Endothelial cell of umbilical vein (primary cell): ENCODE measurements at regions not wholly inside any gene's neighbourhood (a gene's known extent, or its start where the extent isn't known, plus 50 kb on each side); places are given as distances from the start of the nearest gene placed in this dataset.

Experiments used
- EZH2 ChIP-seq: IDR thresholded peaks from 2 replicates; pipeline ENCODE4 v1.6.1; 2012; ENCODE audit warnings: borderline replicate concordance, low read depth, mild to moderate bottlenecking, moderate library complexity, low read length, inconsistent platforms; ENCODE audit not compliant: severe bottlenecking
- GATA2 ChIP-seq: IDR thresholded peaks from 2 replicates; pipeline ENCODE4 v1.7.0; 2011; ENCODE audit warnings: low read depth, mild to moderate bottlenecking, moderate library complexity, mixed read lengths, low read length; ENCODE audit not compliant: insufficient read length, insufficient read depth
- MAX ChIP-seq: IDR thresholded peaks from 2 replicates; pipeline ENCODE4 v1.6.1; 2011; ENCODE audit not compliant: insufficient read depth, insufficient read length

- no peak for TF ChIP-seq MAX
- no peak for TF ChIP-seq GATA2
- TF ChIP-seq EZH2, result no peak
Measured at GRCh38 chr11:123303924-123304323, 108.9 kb upstream of the CLMP start.
